Endothelial cell (in vitro differentiated cells): ENCODE measurements at regions not wholly inside any gene's neighbourhood (a gene's known extent, or its start where the extent isn't known, plus 50 kb on each side); places are given as distances from the start of the nearest gene placed in this dataset.

ENCODE experiments used
- DNase-seq: peaks from one replicate; pipeline ENCODE4 v3.0.0; 2021; ENCODE audit warnings: low spot score
- H3K27ac Mint-ChIP-seq: one replicate; pipeline ENCODE4 v1.8.0; 2021; ENCODE audit warnings: mixed read lengths, inconsistent platforms; ENCODE audit not compliant: unreplicated experiment
- H3K27me3 Mint-ChIP-seq: one replicate; pipeline ENCODE4 v1.8.0; 2021; ENCODE audit warnings: mild to moderate bottlenecking, moderate library complexity, mixed read lengths, inconsistent platforms; ENCODE audit not compliant: unreplicated experiment
- H3K36me3 Mint-ChIP-seq: one replicate; pipeline ENCODE4 v1.8.0; 2021; ENCODE audit warnings: mild to moderate bottlenecking, low read depth, mixed read lengths, inconsistent platforms; ENCODE audit not compliant: unreplicated experiment
- H3K4me1 Mint-ChIP-seq: one replicate; pipeline ENCODE4 v1.8.0; 2021; ENCODE audit warnings: mild to moderate bottlenecking, mixed read lengths, inconsistent platforms; ENCODE audit not compliant: unreplicated experiment
- H3K4me3 Mint-ChIP-seq: one replicate; pipeline ENCODE4 v1.8.0; 2021; ENCODE audit warnings: mild to moderate bottlenecking, mixed read lengths, inconsistent platforms; ENCODE audit not compliant: unreplicated experiment
- H3K9me3 Mint-ChIP-seq: one replicate; pipeline ENCODE4 v1.8.0; 2021; ENCODE audit warnings: mixed read lengths, inconsistent platforms; ENCODE audit not compliant: unreplicated experiment
- TF ChIP-seq, protein P1 (sequence below): fragments of 200-600 bp; sonication (generic); IDR thresholded peaks from one replicate; pipeline ENCODE4 v1.5.0; 2021; ENCODE audit warnings: antibody characterized with exemption; ENCODE audit not compliant: unreplicated experiment

DNA sequence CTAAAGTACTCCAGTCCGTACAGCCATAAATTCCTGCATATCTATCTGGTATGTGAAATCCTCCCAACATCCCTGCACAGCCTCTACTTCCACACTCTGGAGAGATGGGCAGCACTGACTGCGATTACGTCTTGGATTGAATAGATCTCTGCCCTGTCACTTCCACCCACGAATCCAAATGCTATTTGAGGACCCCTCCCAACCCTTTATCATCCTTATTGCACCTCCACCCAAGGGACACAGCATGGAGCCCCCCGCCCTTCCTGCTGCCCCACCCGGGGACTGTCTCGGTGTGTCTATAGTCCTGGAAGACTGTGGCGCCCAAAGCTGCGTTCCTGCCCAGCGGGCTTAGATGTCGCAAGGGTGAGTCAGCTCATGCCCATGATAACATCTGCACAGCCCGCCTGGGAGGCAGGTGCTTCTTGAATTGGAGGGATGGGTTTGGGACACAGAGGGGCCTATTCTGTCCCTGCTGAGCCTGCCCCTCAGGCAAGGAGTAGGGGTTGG is 105.7 kb upstream of the HAND1 start:
- Mint-ChIP-seq H3K4me3 (no peak overlapping the region), H3K4me1 (peaks cover 5% of the 10 kb centered on the region), H3K36me3 (no peaks in the 10 kb centered on the region), H3K27ac (no peak overlapping the region), H3K9me3 (no peaks in the 10 kb centered on the region), H3K27me3 (peaks cover 4% of the 10 kb centered on the region)
- TF ChIP-seq, protein P1, sequence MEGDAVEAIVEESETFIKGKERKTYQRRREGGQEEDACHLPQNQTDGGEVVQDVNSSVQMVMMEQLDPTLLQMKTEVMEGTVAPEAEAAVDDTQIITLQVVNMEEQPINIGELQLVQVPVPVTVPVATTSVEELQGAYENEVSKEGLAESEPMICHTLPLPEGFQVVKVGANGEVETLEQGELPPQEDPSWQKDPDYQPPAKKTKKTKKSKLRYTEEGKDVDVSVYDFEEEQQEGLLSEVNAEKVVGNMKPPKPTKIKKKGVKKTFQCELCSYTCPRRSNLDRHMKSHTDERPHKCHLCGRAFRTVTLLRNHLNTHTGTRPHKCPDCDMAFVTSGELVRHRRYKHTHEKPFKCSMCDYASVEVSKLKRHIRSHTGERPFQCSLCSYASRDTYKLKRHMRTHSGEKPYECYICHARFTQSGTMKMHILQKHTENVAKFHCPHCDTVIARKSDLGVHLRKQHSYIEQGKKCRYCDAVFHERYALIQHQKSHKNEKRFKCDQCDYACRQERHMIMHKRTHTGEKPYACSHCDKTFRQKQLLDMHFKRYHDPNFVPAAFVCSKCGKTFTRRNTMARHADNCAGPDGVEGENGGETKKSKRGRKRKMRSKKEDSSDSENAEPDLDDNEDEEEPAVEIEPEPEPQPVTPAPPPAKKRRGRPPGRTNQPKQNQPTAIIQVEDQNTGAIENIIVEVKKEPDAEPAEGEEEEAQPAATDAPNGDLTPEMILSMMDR: no peak
- no peak for DNase-seq

DNA sequence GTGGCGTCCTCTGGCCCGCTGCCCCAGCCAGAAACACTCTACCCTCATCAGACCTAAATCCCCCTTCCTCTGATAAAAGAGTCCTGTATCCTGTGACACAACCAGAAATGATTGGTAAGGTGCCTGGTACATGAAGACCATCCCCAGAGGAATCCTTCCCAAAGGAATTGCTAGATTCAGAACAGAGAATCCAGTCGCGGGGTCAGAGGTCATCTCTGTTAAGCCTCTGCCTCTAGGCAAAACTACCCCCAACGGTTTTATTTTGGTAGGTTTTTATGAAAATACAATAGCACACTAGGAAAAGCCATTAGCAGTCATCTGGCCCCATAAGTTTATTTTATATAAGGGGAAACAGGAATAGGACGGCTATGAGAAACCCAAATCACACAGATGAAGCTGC is 102.4 kb upstream of the HAND1 start:
- DNase-seq: no peak
- Mint-ChIP-seq H3K27ac (no peak overlapping the region), H3K4me3 (no peak overlapping the region), H3K27me3 (peaks cover 2% of the 10 kb centered on the region), H3K36me3 (no peaks in the 10 kb centered on the region), H3K9me3 (no peaks in the 10 kb centered on the region), H3K4me1 (peaks cover 5% of the 10 kb centered on the region)
- TF ChIP-seq, protein P1: no peak

DNA sequence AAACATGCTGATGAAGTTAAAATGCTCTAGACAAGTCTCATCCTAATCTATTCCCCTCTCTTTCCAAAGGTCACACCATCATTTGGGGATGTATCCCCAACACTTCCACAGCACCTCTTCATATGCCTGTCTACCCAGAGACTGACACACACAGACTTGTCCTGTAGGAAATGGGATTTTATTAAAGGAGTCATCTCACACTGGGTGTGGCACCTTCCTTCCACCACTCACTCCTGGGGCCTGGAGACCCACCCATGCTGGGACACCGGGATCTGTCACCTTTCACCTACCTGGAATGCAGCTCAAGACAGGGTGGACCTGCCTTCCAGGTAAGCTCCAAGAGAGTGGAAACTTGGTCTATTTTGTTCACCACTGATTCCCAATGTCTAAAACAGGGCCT is 99.4 kb upstream of the HAND1 start:
- no peak overlapping the region for H3K27ac Mint-ChIP-seq
- TF ChIP-seq, protein P1: no peak
- H3K27me3 Mint-ChIP-seq: peaks cover 2% of the 10 kb centered on the region
- peaks cover 9% of the 10 kb centered on the region for H3K4me1 Mint-ChIP-seq
- no peak for DNase-seq
- no peaks in the 10 kb centered on the region for H3K9me3 Mint-ChIP-seq
- no peaks in the 10 kb centered on the region for H3K36me3 Mint-ChIP-seq
- H3K4me3 Mint-ChIP-seq: no peak overlapping the region

DNA sequence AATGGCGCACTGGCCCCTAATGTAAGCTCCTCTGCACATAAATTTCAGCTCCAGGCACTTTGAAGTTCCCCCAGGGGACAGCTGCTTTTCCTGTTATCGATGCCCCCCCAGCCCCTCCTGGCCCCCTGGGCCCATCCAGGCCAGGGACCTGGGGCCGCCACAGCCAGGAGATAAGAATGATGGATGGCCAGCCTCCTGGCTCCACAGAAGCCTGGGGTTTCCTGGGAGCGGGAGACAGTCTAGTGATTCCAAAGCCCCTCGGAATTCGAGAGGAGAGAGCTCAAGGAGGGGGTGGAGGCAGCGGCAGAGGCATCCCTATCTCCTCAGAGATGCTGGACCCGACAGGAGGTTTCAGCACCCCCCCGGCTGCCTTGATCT is 98.4 kb upstream of the HAND1 start:
- Mint-ChIP-seq H3K4me1 (peaks cover 9% of the 10 kb centered on the region), H3K4me3 (no peak overlapping the region), H3K27ac (no peak overlapping the region), H3K9me3 (no peaks in the 10 kb centered on the region), H3K27me3 (peaks cover 2% of the 10 kb centered on the region), H3K36me3 (no peaks in the 10 kb centered on the region)
- TF ChIP-seq, protein P1: no peak
- DNase-seq: no peak

DNA sequence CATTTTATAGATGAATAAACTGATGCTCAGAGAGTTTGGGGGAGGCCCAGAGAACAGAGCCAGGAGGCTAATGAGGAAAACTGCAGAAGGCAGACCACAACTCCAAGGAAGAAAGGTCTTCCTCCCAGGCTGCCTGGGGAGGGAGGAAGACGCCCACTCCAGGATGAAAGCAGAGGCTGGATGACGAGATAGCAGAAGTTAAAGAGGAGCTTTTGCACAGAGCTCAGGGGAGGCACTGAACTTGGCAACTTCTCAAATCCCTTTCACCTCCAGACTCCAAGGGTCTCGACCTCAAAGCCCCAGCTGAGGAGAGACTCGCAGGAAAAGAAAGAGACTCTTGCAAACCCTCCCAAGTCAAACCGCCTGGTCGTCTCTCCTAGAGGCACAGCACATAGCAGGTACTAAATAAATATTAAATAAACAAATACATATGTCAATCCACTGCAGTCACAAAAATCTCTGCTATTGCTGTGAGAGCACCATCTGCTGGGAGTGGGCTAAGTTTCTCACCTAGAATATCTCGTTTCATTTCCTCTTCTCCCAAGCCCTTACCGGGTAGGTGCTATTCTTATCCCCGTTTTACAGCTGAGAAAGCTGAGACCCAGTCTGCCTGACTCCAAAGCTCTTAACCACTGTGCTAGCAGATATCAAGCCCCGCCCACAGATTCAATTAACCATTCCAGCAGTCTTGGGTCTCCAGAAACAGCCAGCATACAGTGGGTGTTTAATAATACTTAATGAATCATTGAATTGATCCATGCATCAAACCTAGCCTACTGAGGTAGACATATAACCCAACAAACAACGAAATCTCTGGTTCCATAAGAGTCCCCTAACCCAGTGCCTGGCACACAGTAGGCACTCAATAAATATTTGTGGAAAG is 97.8 kb upstream of the HAND1 start:
- peaks cover 9% of the 10 kb centered on the region for H3K4me1 Mint-ChIP-seq
- DNase-seq: no peak
- peaks cover 2% of the 10 kb centered on the region for H3K27me3 Mint-ChIP-seq
- H3K36me3 Mint-ChIP-seq: no peaks in the 10 kb centered on the region
- TF ChIP-seq, protein P1: no peak
- no peaks in the 10 kb centered on the region for H3K9me3 Mint-ChIP-seq
- H3K27ac Mint-ChIP-seq: no peak overlapping the region
- H3K4me3 Mint-ChIP-seq: no peak overlapping the region
